IPS DF 19.7 (cell line): ENCODE measurements at regions not wholly inside any gene's neighbourhood (a gene's known extent, or its start where the extent isn't known, plus 50 kb on each side); places are given as distances from the start of the nearest gene placed in this dataset.
"Not testable (repeated sequence)": the region's sequence is repeated elsewhere in the genome, so short reads cannot be mapped to it uniquely, and the experiment has no call there.

Experiments
- DNase-seq: peaks from one replicate; pipeline ENCODE4 v3.0.0-alpha.2; 2013; ENCODE audit warnings: low read depth, low spot score

DNA sequence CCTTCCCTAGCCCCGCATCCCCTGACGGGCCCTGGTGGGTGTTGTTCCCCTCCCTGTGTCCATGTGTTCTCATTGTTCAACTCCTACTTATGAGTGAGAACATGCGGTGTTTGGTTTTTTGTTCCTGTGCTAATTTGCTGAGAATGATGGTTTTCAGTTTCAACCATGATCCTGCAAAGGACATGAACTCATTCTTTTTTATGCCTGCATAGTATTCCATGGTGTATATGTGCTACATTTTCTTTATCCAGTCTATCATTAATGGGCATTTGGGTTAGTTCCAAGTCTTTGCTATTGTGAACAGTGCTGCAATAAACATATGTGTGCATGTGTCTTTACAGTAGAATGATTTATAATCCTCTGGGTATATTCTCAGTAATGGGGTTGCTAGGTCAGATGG, 65.7 kb upstream of the DCD start:
- not testable (repeated sequence) for DNase-seq

- no peak for DNase-seq
These were observed 63.5 kb upstream of the DCD start for GRCh38 chr12:54711669-54712068.

- no peak for DNase-seq
These were observed 60.7 kb upstream of the DCD start for GRCh38 chr12:54708826-54709225.

- DNase-seq = no peak
These were observed 56.0 kb upstream of the DCD start for GRCh38 chr12:54704202-54704601.

GRCh38 chr12:54701940-54702592, 53.9 kb upstream of the DCD start:
- DNase-seq = no peak

DNA sequence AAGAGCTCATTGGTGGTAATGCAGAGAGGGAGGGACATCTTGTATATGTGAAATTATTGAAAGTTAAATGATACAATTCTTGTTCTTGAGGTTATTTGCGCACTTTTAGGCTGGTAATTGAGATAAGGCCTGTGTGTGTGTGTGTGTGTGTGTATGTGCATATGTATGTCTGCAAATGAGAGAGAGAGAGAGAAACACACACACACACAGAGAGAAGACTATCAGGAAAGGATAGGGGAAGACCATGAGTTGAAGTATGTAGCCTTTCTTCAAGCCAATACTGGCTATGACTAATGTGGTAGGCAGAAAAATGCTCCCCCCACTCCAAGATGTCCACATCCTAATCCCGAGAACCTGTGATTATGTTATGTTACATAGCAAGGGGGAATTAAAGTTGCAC, 52.7 kb upstream of the DCD start:
- DNase-seq = no peak

DNA sequence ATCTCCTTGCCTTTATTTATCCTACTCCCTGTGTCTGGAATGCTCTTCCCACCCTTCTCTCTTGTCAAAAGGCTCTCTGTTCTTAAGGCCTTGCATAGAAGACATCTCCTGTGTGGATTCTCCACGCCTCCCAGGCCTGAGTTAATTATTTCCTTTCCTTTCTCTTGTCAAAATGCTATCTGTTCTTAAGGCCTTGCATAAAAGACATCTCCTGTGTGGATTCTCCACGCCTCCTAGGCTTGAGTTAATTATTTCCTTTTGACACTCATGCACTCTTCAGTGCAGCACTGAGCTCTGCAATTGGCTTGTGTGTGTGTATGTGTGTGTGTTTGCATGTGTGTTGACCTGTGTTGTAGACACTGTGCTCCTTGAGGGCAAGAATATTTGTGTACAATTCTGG, 52.1 kb upstream of the DCD start:
- DNase-seq = no peak
